ENCODE measurements at regions not wholly inside any gene's neighbourhood (a gene's known extent, or its start where the extent isn't known, plus 50 kb on each side); places are given as distances from the start of the nearest gene placed in this dataset.

DNA sequence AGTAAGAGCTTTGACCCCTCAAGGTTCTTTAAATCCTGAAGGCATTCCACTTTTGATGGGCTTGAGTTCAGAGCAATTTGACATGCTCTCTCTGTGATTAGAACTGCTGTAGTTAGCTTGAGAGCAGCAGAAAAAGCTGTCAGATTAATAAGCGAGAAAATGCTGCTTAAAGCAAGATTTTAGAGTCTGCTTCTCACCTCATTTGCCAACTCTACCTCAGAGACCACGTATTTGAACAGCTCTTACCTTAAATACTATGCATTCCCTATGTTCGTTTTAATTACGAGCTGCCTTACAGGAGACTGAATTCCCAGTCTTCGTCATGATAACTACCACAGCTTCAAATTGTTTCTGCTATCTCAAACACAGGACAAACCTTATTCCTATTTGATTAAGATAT, 253.4 kb downstream of the SLITRK6 start:
- Histone ChIP-seq H3K9me3 (ENCODE audit: insufficient read depth, low read depth, low read length) (peaks cover 8% of the 10 kb centered on the region; the same call in 1 of the 2 replicates), H3K9ac (ENCODE audit: low read depth, low read length, poor library complexity, severe bottlenecking) (no peak overlapping the region), H3K9me2 (replicated peaks; ENCODE audit: low read depth, low read length) (no peaks in the 10 kb centered on the region), H3K27me3 (ENCODE audit: insufficient read depth, low read length, poor library complexity, severe bottlenecking) (no peaks in the 10 kb centered on the region), H3K79me2 (ENCODE audit: insufficient read depth, low read length) (no peaks in the 10 kb centered on the region), H3K4me2 (ENCODE audit: low read depth, low read length, poor library complexity, severe bottlenecking) (no peak overlapping the region), H3K4me3 (ENCODE audit: low read length, poor library complexity, severe bottlenecking) (no peak overlapping the region), H2AFZ (ENCODE audit: low read length) (no peak overlapping the region; the same call in 1 of the 2 replicates), H4K20me1 (ENCODE audit: insufficient read depth, low read length, poor library complexity, severe bottlenecking) (no peaks in the 10 kb centered on the region), H3K36me3 (ENCODE audit: insufficient read depth, low read length) (no peaks in the 10 kb centered on the region), H3K4me1 (ENCODE audit: insufficient read depth, low read length, poor library complexity, severe bottlenecking) (peaks cover 37% of the 10 kb centered on the region), H3F3A (ENCODE audit: low read depth) (peaks cover 4% of the 10 kb centered on the region; the same call in 1 of the 2 replicates)
- TF ChIP-seq EZH2phosphoT487 (IDR thresholded peaks at IDR 0.05; ENCODE audit: borderline replicate concordance): no peak
- TF ChIP-seq, protein P1, sequence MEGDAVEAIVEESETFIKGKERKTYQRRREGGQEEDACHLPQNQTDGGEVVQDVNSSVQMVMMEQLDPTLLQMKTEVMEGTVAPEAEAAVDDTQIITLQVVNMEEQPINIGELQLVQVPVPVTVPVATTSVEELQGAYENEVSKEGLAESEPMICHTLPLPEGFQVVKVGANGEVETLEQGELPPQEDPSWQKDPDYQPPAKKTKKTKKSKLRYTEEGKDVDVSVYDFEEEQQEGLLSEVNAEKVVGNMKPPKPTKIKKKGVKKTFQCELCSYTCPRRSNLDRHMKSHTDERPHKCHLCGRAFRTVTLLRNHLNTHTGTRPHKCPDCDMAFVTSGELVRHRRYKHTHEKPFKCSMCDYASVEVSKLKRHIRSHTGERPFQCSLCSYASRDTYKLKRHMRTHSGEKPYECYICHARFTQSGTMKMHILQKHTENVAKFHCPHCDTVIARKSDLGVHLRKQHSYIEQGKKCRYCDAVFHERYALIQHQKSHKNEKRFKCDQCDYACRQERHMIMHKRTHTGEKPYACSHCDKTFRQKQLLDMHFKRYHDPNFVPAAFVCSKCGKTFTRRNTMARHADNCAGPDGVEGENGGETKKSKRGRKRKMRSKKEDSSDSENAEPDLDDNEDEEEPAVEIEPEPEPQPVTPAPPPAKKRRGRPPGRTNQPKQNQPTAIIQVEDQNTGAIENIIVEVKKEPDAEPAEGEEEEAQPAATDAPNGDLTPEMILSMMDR (conservative IDR thresholded peaks at IDR 0.05; ENCODE audit: low read length): no peak

DNA sequence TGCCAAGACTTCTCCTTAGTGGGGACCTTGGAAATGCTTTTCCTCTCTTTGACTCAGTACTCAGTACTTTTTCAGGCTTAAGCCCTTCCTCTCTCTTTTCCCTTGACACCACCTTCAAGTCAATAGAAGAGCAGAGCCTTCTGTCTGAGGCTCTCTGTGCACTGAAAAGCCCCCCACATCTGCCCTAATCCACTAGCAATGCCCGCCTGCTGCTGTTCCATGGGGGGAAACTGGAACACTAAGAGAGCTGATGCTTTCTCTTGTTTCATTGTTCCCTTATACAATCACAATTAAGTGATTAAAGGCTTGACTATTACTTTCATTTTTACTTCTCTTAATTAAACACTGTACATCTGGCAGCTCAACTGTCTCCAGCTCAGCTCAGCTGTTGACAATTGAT, 254.5 kb downstream of the SLITRK6 start:
- H3F3A ChIP-seq (ENCODE audit: low read depth): peaks cover 4% of the 10 kb centered on the region; the same call in 1 of the 2 replicates
- TF ChIP-seq, protein P1 (conservative IDR thresholded peaks at IDR 0.05; ENCODE audit: low read length): no peak
- no peak for TF ChIP-seq EZH2phosphoT487 (IDR thresholded peaks at IDR 0.05; ENCODE audit: borderline replicate concordance)
- H3K4me3 ChIP-seq (ENCODE audit: low read length, poor library complexity, severe bottlenecking): no peak overlapping the region

DNA sequence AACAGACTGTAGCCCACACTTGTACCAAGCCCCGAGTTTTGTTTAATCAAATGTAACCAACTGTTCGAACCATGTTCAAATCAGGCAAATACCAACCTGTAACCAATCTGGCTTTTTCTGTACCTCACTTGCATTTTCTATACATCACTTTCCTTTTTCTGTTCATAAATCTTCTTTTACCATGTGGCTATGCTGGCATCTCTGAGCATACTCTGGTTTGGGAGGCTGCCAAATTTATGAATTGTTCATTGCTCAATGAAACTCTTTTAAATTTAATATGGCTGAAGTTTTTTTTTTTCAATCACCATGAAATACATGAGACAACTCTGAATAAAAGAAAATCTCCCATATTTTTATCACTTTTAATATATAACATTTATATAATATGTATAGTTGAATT, 256.1 kb downstream of the SLITRK6 start:
- Histone ChIP-seq H3K4me1 (ENCODE audit: insufficient read depth, low read length, poor library complexity, severe bottlenecking) (peaks cover 41% of the 10 kb centered on the region), H3K9me2 (replicated peaks; ENCODE audit: low read depth, low read length) (no peaks in the 10 kb centered on the region), H4K20me1 (ENCODE audit: insufficient read depth, low read length, poor library complexity, severe bottlenecking) (no peaks in the 10 kb centered on the region), H3K27me3 (ENCODE audit: insufficient read depth, low read length, poor library complexity, severe bottlenecking) (no peaks in the 10 kb centered on the region), H3K9ac (ENCODE audit: low read depth, low read length, poor library complexity, severe bottlenecking) (peak overlapping the region; percentile 71), H3K36me3 (ENCODE audit: insufficient read depth, low read length) (no peaks in the 10 kb centered on the region), H3K9me3 (ENCODE audit: insufficient read depth, low read depth, low read length) (peaks cover 10% of the 10 kb centered on the region; the same call in 1 of the 2 replicates), H3K79me2 (ENCODE audit: insufficient read depth, low read length) (no peaks in the 10 kb centered on the region), H3K4me3 (ENCODE audit: low read length, poor library complexity, severe bottlenecking) (peak overlapping the region; percentile 39), H2AFZ (ENCODE audit: low read length) (no peak overlapping the region; the same call in 1 of the 2 replicates), H3K4me2 (ENCODE audit: low read depth, low read length, poor library complexity, severe bottlenecking) (peak overlapping the region; percentile 56), H3F3A (ENCODE audit: low read depth) (peaks cover 4% of the 10 kb centered on the region; the same call in 1 of the 2 replicates)
- TF ChIP-seq, protein P1 (conservative IDR thresholded peaks at IDR 0.05; ENCODE audit: low read length): no peak
- TF ChIP-seq EZH2phosphoT487 (IDR thresholded peaks at IDR 0.05; ENCODE audit: borderline replicate concordance): no peak

More for the DNA sequence above, 254.5 kb downstream of the SLITRK6 start:
- H3K9ac ChIP-seq (ENCODE audit: low read depth, low read length, poor library complexity, severe bottlenecking): peak overlapping the region; percentile 34
- H3K27me3 ChIP-seq (ENCODE audit: insufficient read depth, low read length, poor library complexity, severe bottlenecking): no peaks in the 10 kb centered on the region
- H3K9me3 ChIP-seq (ENCODE audit: insufficient read depth, low read depth, low read length): peaks cover 11% of the 10 kb centered on the region; the same call in 1 of the 2 replicates
- H3K79me2 ChIP-seq (ENCODE audit: insufficient read depth, low read length): no peaks in the 10 kb centered on the region
- peak overlapping the region; percentile 76; the same call in 1 of the 2 replicates for H2AFZ ChIP-seq (ENCODE audit: low read length)
- H3K4me1 ChIP-seq (ENCODE audit: insufficient read depth, low read length, poor library complexity, severe bottlenecking): peaks cover 41% of the 10 kb centered on the region
- H4K20me1 ChIP-seq (ENCODE audit: insufficient read depth, low read length, poor library complexity, severe bottlenecking): no peaks in the 10 kb centered on the region
- peak overlapping the region; percentile 12 for H3K4me2 ChIP-seq (ENCODE audit: low read depth, low read length, poor library complexity, severe bottlenecking)
- H3K9me2 ChIP-seq (replicated peaks; ENCODE audit: low read depth, low read length): no peaks in the 10 kb centered on the region
- no peaks in the 10 kb centered on the region for H3K36me3 ChIP-seq (ENCODE audit: insufficient read depth, low read length)
